ENCODE measurements at regions not wholly inside any gene's neighbourhood (a gene's known extent, or its start where the extent isn't known, plus 50 kb on each side); places are given as distances from the start of the nearest gene placed in this dataset.
A peak's percentile ranks its signal among the peaks of the same experiment; 100 is the strongest.

- TF ChIP-seq ARID3A (IDR thresholded peaks at IDR 0.05; ENCODE audit: low read depth, low read length) (peak; percentile 89), ZZZ3 (CRISPR knock-in tag; IDR thresholded peaks at IDR 0.05; ENCODE audit: borderline replicate concordance) (no peak), ZNF256 (CRISPR knock-in tag; conservative IDR thresholded peaks at IDR 0.05) (no peak), SNAPC4 (CRISPR knock-in tag; IDR thresholded peaks at IDR 0.05) (no peak), ATF4 (CRISPR knock-in tag; IDR thresholded peaks at IDR 0.05) (peak in 1 of 2 experiments; percentile 81; a peak in 2 of 4 replicates), SATB2 (CRISPR knock-in tag; IDR thresholded peaks at IDR 0.05) (peak; percentile 72; the same call in 1 of the 2 replicates), SMC3 (IDR thresholded peaks at IDR 0.05; ENCODE audit: low read length) (peak; percentile 24; the same call in 1 of the 2 replicates), ZNF383 (CRISPR knock-in tag; IDR thresholded peaks at IDR 0.05; ENCODE audit: borderline replicate concordance) (no peak), ZNF414 (CRISPR knock-in tag; IDR thresholded peaks at IDR 0.05) (0 out of 2 replicates have a peak, but pooled peaks have one; percentile 64), ZNF317 (CRISPR knock-in tag; IDR thresholded peaks at IDR 0.05) (peak; percentile 31; the same call in 1 of the 2 replicates), MLXIP (CRISPR knock-in tag; IDR thresholded peaks at IDR 0.05; ENCODE audit: borderline replicate concordance) (no peak), FOSL2 (CRISPR knock-in tag; IDR thresholded peaks at IDR 0.05) (peak; percentile 89), ASH2L (IDR thresholded peaks at IDR 0.05; ENCODE audit: insufficient read length, low read depth, low read length) (peak; percentile 88), ZNF10 (CRISPR knock-in tag; IDR thresholded peaks at IDR 0.05; ENCODE audit: borderline replicate concordance, low read depth) (no peak), KDM1A (CRISPR knock-in tag; IDR thresholded peaks at IDR 0.05) (0 out of 2 replicates have a peak, but pooled peaks have one; percentile 24)
These were observed 184.2 kb downstream of the BLID start (continued) for GRCh38 chr11:121931748-121932352.

All from HepG2 (cell line).